ENCODE measurements at regions not wholly inside any gene's neighbourhood (a gene's known extent, or its start where the extent isn't known, plus 50 kb on each side); places are given as distances from the start of the nearest gene placed in this dataset.

Small RNA genes lying in the stretch of these regions (small RNA-seq; reads per million reads assigned to genes)
- 936 reads per million, percentile 99 among the genes with 10 or more reads in this experiment for gene MIR30A
- 2.5 reads per million, percentile 89 among the genes with 10 or more reads in this experiment for gene MIR30C2
- gene RNU4-66P = 0.07 reads per million

All from liver (tissue), 1 donor.